ENCODE measurements at regions not wholly inside any gene's neighbourhood (a gene's known extent, or its start where the extent isn't known, plus 50 kb on each side); places are given as distances from the start of the nearest gene placed in this dataset.

GRCh38 chr6:102398788-102399390, 1005.4 kb downstream of the GRIK2 start:
- Histone ChIP-seq H3K4me3 (ENCODE audit: insufficient read depth in 1 of 2, low read depth in 1 of 2, low read length in 2 of 2) (no peak overlapping the region), H3K27ac (ENCODE audit: low read length, poor library complexity, severe bottlenecking) (no peak overlapping the region), H3K4ac (ENCODE audit: low read depth in 1 of 2, low read length in 2 of 2) (no peak overlapping the region), H3K4me1 (ENCODE audit: control insufficient read depth, insufficient read depth, low read depth, low read length) (no peaks in the 10 kb centered on the region), H2BK15ac (ENCODE audit: low read depth, poor library complexity, severe bottlenecking) (no peak overlapping the region), H3K9me3 (ENCODE audit: control insufficient read depth, low read length) (peaks cover 8% of the 10 kb centered on the region), H3K18ac (ENCODE audit: low read depth in 1 of 2, low read length in 2 of 2) (no peak overlapping the region), H3K9ac (ENCODE audit: low read length) (no peak overlapping the region), H4K8ac (ENCODE audit: low read length) (no peak overlapping the region), H2BK12ac (ENCODE audit: low read length in 2 of 2) (no peak overlapping the region), H2AK5ac (ENCODE audit: low read length, severe bottlenecking) (no peak overlapping the region), H4K91ac (ENCODE audit: low read length) (no peak overlapping the region), H3K27me3 (ENCODE audit: control insufficient read depth in 1 of 2, insufficient read depth in 1 of 2, low read length in 2 of 2) (no peaks in the 10 kb centered on the region), H2BK5ac (ENCODE audit: low read depth, low read length, poor library complexity, severe bottlenecking) (no peak overlapping the region), H3K23ac (ENCODE audit: low read length in 2 of 2) (no peak overlapping the region), H3K14ac (ENCODE audit: low read length in 2 of 2) (no peak overlapping the region), H3K36me3 (ENCODE audit: control insufficient read depth in 1 of 2, insufficient read depth in 2 of 2, low read depth in 1 of 2, low read length in 2 of 2) (no peaks in the 10 kb centered on the region), H2AFZ (ENCODE audit: low read depth, low read length) (no peak overlapping the region), H3K79me1 (replicated peaks; ENCODE audit: low read length, poor library complexity, severe bottlenecking) (no peaks in the 10 kb centered on the region), H3K4me2 (ENCODE audit: low read length, poor library complexity, severe bottlenecking) (no peak overlapping the region), H2BK120ac (ENCODE audit: low read depth, low read length) (no peak overlapping the region)
- DNase-seq, result no peak
- WGBS, result 66% methylated on average over 2 of the region's 2 CpGs

GRCh38 chr6:102390541-102390940, 997.0 kb downstream of the GRIK2 start:
- Histone ChIP-seq H3K27ac (ENCODE audit: low read length, poor library complexity, severe bottlenecking) (no peak overlapping the region), H4K8ac (ENCODE audit: low read length) (no peak overlapping the region), H3K4me2 (ENCODE audit: low read length, poor library complexity, severe bottlenecking) (no peak overlapping the region), H3K9me3 (ENCODE audit: control insufficient read depth, low read length) (peaks cover 16% of the 10 kb centered on the region), H3K27me3 (ENCODE audit: control insufficient read depth in 1 of 2, insufficient read depth in 1 of 2, low read length in 2 of 2) (no peaks in the 10 kb centered on the region), H3K18ac (ENCODE audit: low read depth in 1 of 2, low read length in 2 of 2) (no peak overlapping the region), H3K36me3 (ENCODE audit: control insufficient read depth in 1 of 2, insufficient read depth in 2 of 2, low read depth in 1 of 2, low read length in 2 of 2) (no peaks in the 10 kb centered on the region), H3K4me3 (ENCODE audit: insufficient read depth in 1 of 2, low read depth in 1 of 2, low read length in 2 of 2) (no peak overlapping the region), H3K4ac (ENCODE audit: low read depth in 1 of 2, low read length in 2 of 2) (no peak overlapping the region), H2AK5ac (ENCODE audit: low read length, severe bottlenecking) (no peak overlapping the region), H3K14ac (ENCODE audit: low read length in 2 of 2) (no peak overlapping the region), H2BK120ac (ENCODE audit: low read depth, low read length) (no peak overlapping the region), H2BK5ac (ENCODE audit: low read depth, low read length, poor library complexity, severe bottlenecking) (no peak overlapping the region), H2AFZ (ENCODE audit: low read depth, low read length) (no peak overlapping the region), H3K9ac (ENCODE audit: low read length) (no peak overlapping the region), H3K23ac (ENCODE audit: low read length in 2 of 2) (no peak overlapping the region), H3K79me1 (replicated peaks; ENCODE audit: low read length, poor library complexity, severe bottlenecking) (no peaks in the 10 kb centered on the region), H4K91ac (ENCODE audit: low read length) (no peak overlapping the region), H3K4me1 (ENCODE audit: control insufficient read depth, insufficient read depth, low read depth, low read length) (no peaks in the 10 kb centered on the region), H2BK15ac (ENCODE audit: low read depth, poor library complexity, severe bottlenecking) (no peak overlapping the region), H2BK12ac (ENCODE audit: low read length in 2 of 2) (no peak overlapping the region)
- 95% methylated on average over 6 of the region's 6 CpGs for WGBS
- no peak for DNase-seq

- 93% methylated on average over 11 of the region's 11 CpGs for WGBS
- H3K4ac ChIP-seq (ENCODE audit: low read depth in 1 of 2, low read length in 2 of 2), result no peak overlapping the region
- H3K79me1 ChIP-seq (replicated peaks; ENCODE audit: low read length, poor library complexity, severe bottlenecking), result no peaks in the 10 kb centered on the region
- no peak overlapping the region for H2BK15ac ChIP-seq (ENCODE audit: low read depth, poor library complexity, severe bottlenecking)
- H2BK5ac ChIP-seq (ENCODE audit: low read depth, low read length, poor library complexity, severe bottlenecking), result no peak overlapping the region
- no peak overlapping the region for H3K4me3 ChIP-seq (ENCODE audit: insufficient read depth in 1 of 2, low read depth in 1 of 2, low read length in 2 of 2)
- no peaks in the 10 kb centered on the region for H3K4me1 ChIP-seq (ENCODE audit: control insufficient read depth, insufficient read depth, low read depth, low read length)
- peaks cover 16% of the 10 kb centered on the region for H3K9me3 ChIP-seq (ENCODE audit: control insufficient read depth, low read length)
- no peak overlapping the region for H3K9ac ChIP-seq (ENCODE audit: low read length)
- H2AK5ac ChIP-seq (ENCODE audit: low read length, severe bottlenecking), result no peak overlapping the region
- H4K8ac ChIP-seq (ENCODE audit: low read length), result no peak overlapping the region
- H3K27ac ChIP-seq (ENCODE audit: low read length, poor library complexity, severe bottlenecking), result no peak overlapping the region
- no peaks in the 10 kb centered on the region for H3K36me3 ChIP-seq (ENCODE audit: control insufficient read depth in 1 of 2, insufficient read depth in 2 of 2, low read depth in 1 of 2, low read length in 2 of 2)
- no peak overlapping the region for H3K4me2 ChIP-seq (ENCODE audit: low read length, poor library complexity, severe bottlenecking)
- no peak overlapping the region for H4K91ac ChIP-seq (ENCODE audit: low read length)
- no peak overlapping the region for H2BK12ac ChIP-seq (ENCODE audit: low read length in 2 of 2)
- H3K14ac ChIP-seq (ENCODE audit: low read length in 2 of 2), result no peak overlapping the region
- no peak overlapping the region for H3K23ac ChIP-seq (ENCODE audit: low read length in 2 of 2)
- H3K18ac ChIP-seq (ENCODE audit: low read depth in 1 of 2, low read length in 2 of 2), result no peak overlapping the region
- no peaks in the 10 kb centered on the region for H3K27me3 ChIP-seq (ENCODE audit: control insufficient read depth in 1 of 2, insufficient read depth in 1 of 2, low read length in 2 of 2)
- H2BK120ac ChIP-seq (ENCODE audit: low read depth, low read length), result no peak overlapping the region
- no peak for DNase-seq
- no peak overlapping the region for H2AFZ ChIP-seq (ENCODE audit: low read depth, low read length)
Observed at GRCh38 chr6:102389994-102390393, 996.5 kb downstream of the GRIK2 start.

GRCh38 chr6:102387326-102388033, 994.0 kb downstream of the GRIK2 start:
- no peak overlapping the region for H2BK5ac ChIP-seq (ENCODE audit: low read depth, low read length, poor library complexity, severe bottlenecking)
- H3K9ac ChIP-seq (ENCODE audit: low read length), result no peak overlapping the region
- H3K23ac ChIP-seq (ENCODE audit: low read length in 2 of 2), result no peak overlapping the region
- H3K4me2 ChIP-seq (ENCODE audit: low read length, poor library complexity, severe bottlenecking), result no peak overlapping the region
- H3K4me3 ChIP-seq (ENCODE audit: insufficient read depth in 1 of 2, low read depth in 1 of 2, low read length in 2 of 2), result no peak overlapping the region
- WGBS, result no CpG with 5 or more reads among the region's 2 CpGs
- DNase-seq, result no peak
- no peak overlapping the region for H4K8ac ChIP-seq (ENCODE audit: low read length)
- H2BK15ac ChIP-seq (ENCODE audit: low read depth, poor library complexity, severe bottlenecking), result no peak overlapping the region
- H2AK5ac ChIP-seq (ENCODE audit: low read length, severe bottlenecking), result no peak overlapping the region
- H3K27ac ChIP-seq (ENCODE audit: low read length, poor library complexity, severe bottlenecking), result no peak overlapping the region
- no peaks in the 10 kb centered on the region for H3K27me3 ChIP-seq (ENCODE audit: control insufficient read depth in 1 of 2, insufficient read depth in 1 of 2, low read length in 2 of 2)
- H2AFZ ChIP-seq (ENCODE audit: low read depth, low read length), result no peak overlapping the region
- no peaks in the 10 kb centered on the region for H3K9me3 ChIP-seq (ENCODE audit: control insufficient read depth, low read length)
- no peak overlapping the region for H3K18ac ChIP-seq (ENCODE audit: low read depth in 1 of 2, low read length in 2 of 2)
- H3K14ac ChIP-seq (ENCODE audit: low read length in 2 of 2), result no peak overlapping the region
- H3K4me1 ChIP-seq (ENCODE audit: control insufficient read depth, insufficient read depth, low read depth, low read length), result no peaks in the 10 kb centered on the region
- H2BK12ac ChIP-seq (ENCODE audit: low read length in 2 of 2), result no peak overlapping the region
- no peaks in the 10 kb centered on the region for H3K36me3 ChIP-seq (ENCODE audit: control insufficient read depth in 1 of 2, insufficient read depth in 2 of 2, low read depth in 1 of 2, low read length in 2 of 2)
- no peak overlapping the region for H4K91ac ChIP-seq (ENCODE audit: low read length)
- no peak overlapping the region for H2BK120ac ChIP-seq (ENCODE audit: low read depth, low read length)
- H3K4ac ChIP-seq (ENCODE audit: low read depth in 1 of 2, low read length in 2 of 2), result no peak overlapping the region
- no peaks in the 10 kb centered on the region for H3K79me1 ChIP-seq (replicated peaks; ENCODE audit: low read length, poor library complexity, severe bottlenecking)

Data from mesenchymal stem cell (in vitro differentiated cells and primary cell).